A549 (cell line): ENCODE measurements at regions not wholly inside any gene's neighbourhood (a gene's known extent, or its start where the extent isn't known, plus 50 kb on each side); places are given as distances from the start of the nearest gene placed in this dataset.

Experiments
- ATAC-seq, 2 experiments: fragments of 200-7000 bp in 1 of 2; fragments of >200 bp in 1 of 2; cut with Nextera tagmentation in 1 of 2; cut with Tn5 transposase in 1 of 2; 3 replicates each; pipeline versions ENCODE4 v1.8.0 to v1.9.1; 2018 to 2020; ENCODE audit warnings: mild to moderate bottlenecking in 1 of 2, moderate library complexity in 1 of 2
- CTCF ChIA-PET: fragments of 300-600 bp; sonication (Branson Sonifier 250); formaldehyde crosslinking; extraction: SDS; loops from one replicate; lab custom pipeline; 2021; ENCODE audit warnings: antibody characterized with exemption, inconsistent platforms; lab: Yijun Ruan, JAX
- POLR2A ChIA-PET: fragments of 350-600 bp; formaldehyde crosslinking; extraction: SDS; loops from one replicate; lab custom pipeline; 2021; ENCODE audit warnings: antibody characterized with exemption, inconsistent platforms; lab: Yijun Ruan, JAX
- DNase-seq, 2 experiments: peaks; one replicate each; pipeline versions ENCODE4 v3.0.0 to v3.0.0-alpha.2; 2011 to 2016; ENCODE audit warnings: low read depth in 1 of 2, low spot score in 1 of 2
- FAIRE-seq: peaks from 2 replicates; lab custom pipeline; 2011; peaks lifted over from hg19 to GRCh38; lab: Jason Lieb, UNC
- H3K27ac ChIP-seq, 2 experiments: fragments of >200 bp; sonication (Bioruptor Twin); formaldehyde crosslinking; 3 replicates each; pipeline ENCODE4 v1.5.1; 2016 to 2017
- H3K4me1 ChIP-seq: fragments of >200 bp; sonication (Bioruptor Twin); formaldehyde crosslinking; 3 replicates; pipeline ENCODE4 v1.6.1; 2016
- H3K4me2 ChIP-seq: fragments of >200 bp; sonication (Bioruptor Twin); formaldehyde crosslinking; 3 replicates; pipeline ENCODE4 v1.6.1; 2016
- H3K4me3 ChIP-seq: fragments of >200 bp; sonication (Bioruptor Twin); formaldehyde crosslinking; 3 replicates; pipeline ENCODE4 v1.5.1; 2016
- H3K9me3 ChIP-seq: fragments of >200 bp; sonication (Bioruptor Twin); formaldehyde crosslinking; 3 replicates; pipeline ENCODE4 v1.6.1; 2016
- ATOH8 ChIP-seq: fragments of 250-450 bp; sonication (Bioruptor Pico); IDR thresholded peaks from 2 replicates; pipeline ENCODE4 v1.5.0; 2020; ENCODE audit warnings: low read depth, mild to moderate bottlenecking, moderate library complexity
- BHLHE40 ChIP-seq: IDR thresholded peaks from 2 replicates; pipeline ENCODE4 v1.6.1; 2012; ENCODE audit warnings: low read depth, low read length, inconsistent platforms
- CBX2 ChIP-seq: fragments of 200-600 bp; sonication (generic); IDR thresholded peaks from 2 replicates; pipeline ENCODE4 v1.6.1; 2016; ENCODE audit warnings: low read depth, mild to moderate bottlenecking, borderline replicate concordance
- EHF ChIP-seq: fragments of 250-450 bp; sonication (Bioruptor Pico); IDR thresholded peaks from 2 replicates; pipeline ENCODE4 v1.5.0; 2020; ENCODE audit warnings: mild to moderate bottlenecking
- ELK1 ChIP-seq: fragments of 150-350 bp; IDR thresholded peaks from 2 replicates; pipeline ENCODE4 v1.6.1; 2014; ENCODE audit warnings: low read depth, mild to moderate bottlenecking, low read length
- FOSL2 ChIP-seq, 2 experiments: fragments of 450-650 bp in 1 of 2; fragments of >200 bp in 1 of 2; sonication (Bioruptor Twin) in 1 of 2; formaldehyde crosslinking; IDR thresholded peaks; 2 replicates each; pipeline versions ENCODE4 v1.5.0 to v1.6.1; 2016 to 2020; ENCODE audit warnings: mild to moderate bottlenecking in 1 of 2, moderate library complexity in 1 of 2
- GATA3 ChIP-seq: IDR thresholded peaks from 2 replicates; pipeline ENCODE4 v1.6.1; 2012; ENCODE audit warnings: borderline replicate concordance
- HES2 ChIP-seq: fragments of >200 bp; sonication (Bioruptor Twin); formaldehyde crosslinking; IDR thresholded peaks from 2 replicates; pipeline ENCODE4 v1.6.1; 2016
- HEYL ChIP-seq: fragments of 250-450 bp; sonication (Bioruptor Pico); IDR thresholded peaks from 2 replicates; pipeline ENCODE4 v1.8.0; 2021; ENCODE audit warnings: mild to moderate bottlenecking, moderate library complexity
- HOXB5 ChIP-seq: fragments of 250-450 bp; sonication (Bioruptor Pico); IDR thresholded peaks from 2 replicates; pipeline ENCODE4 v1.5.0; 2020; ENCODE audit warnings: mild to moderate bottlenecking, moderate library complexity
- JUNB ChIP-seq: fragments of >200 bp; sonication (Bioruptor Twin); formaldehyde crosslinking; IDR thresholded peaks from 2 replicates; pipeline ENCODE4 v1.6.1; 2016
- KDM5A ChIP-seq: fragments of 200-600 bp; sonication (generic); IDR thresholded peaks from 2 replicates; pipeline ENCODE4 v1.6.1; 2016; ENCODE audit warnings: antibody characterized with exemption, mild to moderate bottlenecking
- NPAS2 ChIP-seq: fragments of 250-450 bp; sonication (Bioruptor Pico); IDR thresholded peaks from 2 replicates; pipeline ENCODE4 v1.8.0; 2022; ENCODE audit warnings: mild to moderate bottlenecking, moderate library complexity, borderline replicate concordance
- RARB ChIP-seq: fragments of 250-450 bp; sonication (Bioruptor Pico); IDR thresholded peaks from 2 replicates; pipeline ENCODE4 v1.8.0; 2021; ENCODE audit warnings: mild to moderate bottlenecking, moderate library complexity
- RCOR1 ChIP-seq: fragments of 150-350 bp; IDR thresholded peaks from 2 replicates; pipeline ENCODE4 v1.6.1; 2014; ENCODE audit warnings: antibody characterized with exemption, low read length, low read depth
- RFX5 ChIP-seq: fragments of 450-650 bp; IDR thresholded peaks from 2 replicates; pipeline ENCODE4 v1.7.1; 2014; ENCODE audit warnings: antibody characterized with exemption, mild to moderate bottlenecking, moderate library complexity
- RNF2 ChIP-seq: fragments of 200-600 bp; sonication (generic); IDR thresholded peaks from 2 replicates; pipeline ENCODE4 v1.6.1; 2016; ENCODE audit warnings: low read depth, mild to moderate bottlenecking, antibody characterized with exemption, moderate library complexity, borderline replicate concordance
- SMC3 ChIP-seq: fragments of >200 bp; sonication (Bioruptor Twin); formaldehyde crosslinking; IDR thresholded peaks from 3 replicates; pipeline ENCODE4 v1.6.1; 2018; ENCODE audit warnings: inconsistent platforms
- SREBF2 ChIP-seq: fragments of 450-650 bp; IDR thresholded peaks from 2 replicates; pipeline ENCODE4 v1.6.1; 2014; ENCODE audit warnings: mild to moderate bottlenecking, moderate library complexity
- USF2 ChIP-seq: fragments of 450-650 bp; IDR thresholded peaks from 2 replicates; pipeline ENCODE4 v1.6.1; 2014; ENCODE audit warnings: antibody characterized with exemption
- ZC3H11A ChIP-seq: fragments of 450-650 bp; IDR thresholded peaks from 2 replicates; pipeline ENCODE4 v1.6.1; 2014; ENCODE audit warnings: antibody characterized with exemption, mild to moderate bottlenecking
- ZNF302 ChIP-seq: fragments of 250-450 bp; sonication (Bioruptor Pico); IDR thresholded peaks from 2 replicates; pipeline ENCODE4 v1.9.0; 2021; ENCODE audit warnings: inconsistent platforms, mild to moderate bottlenecking, moderate library complexity
- WGBS: methylation state at CpG from one replicate; pipeline ENCODE4 v1.1.6; 2017; ENCODE audit errors: missing lambda C conversion rate; 5-methylcytosine and 5-hydroxymethylcytosine counted together

GRCh38 chr13:106640515-106640914, 72.6 kb upstream of the ARGLU1 start:
- Histone ChIP-seq H3K4me3 (no peak overlapping the region), H3K9me3 (no peaks in the 10 kb centered on the region), H3K27ac (no peak overlapping the region), H3K4me2 (no peak overlapping the region), H3K4me1 (no peaks in the 10 kb centered on the region)
- DNase-seq (no peak), FAIRE-seq (no peak), ATAC-seq (no peak)
- TF ChIP-seq RFX5 (no peak), RCOR1 (no peak), ZNF302 (no peak), ZC3H11A (no peak), SMC3 (no peak), BHLHE40 (no peak), CBX2 (no peak), HOXB5 (no peak), NPAS2 (CRISPR knock-in tag) (no peak), JUNB (no peak), FOSL2 (IDR thresholded peaks at IDR 0.05) (no peak), FOSL2 (CRISPR knock-in tag; IDR thresholded peaks at IDR 0.05) (no peak), KDM5A (no peak), RARB (CRISPR knock-in tag) (no peak), HES2 (no peak), EHF (CRISPR knock-in tag) (no peak), ELK1 (no peak)
- 44% methylated on average over 5 of the region's 5 CpGs for WGBS
- ChIA-PET POLR2A (no interaction called here), CTCF (no interaction called here)

- CTCF ChIA-PET = no interaction called here
- POLR2A ChIA-PET = no interaction called here
- FAIRE-seq (no peak), ATAC-seq (no peak), DNase-seq (no peak)
- Histone ChIP-seq H3K4me3 (no peak overlapping the region), H3K9me3 (no peaks in the 10 kb centered on the region), H3K4me2 (no peak overlapping the region), H3K4me1 (no peaks in the 10 kb centered on the region), H3K27ac (no peak overlapping the region)
- no peak for TF ChIP-seq GATA3
- no peak for TF ChIP-seq ATOH8 (CRISPR knock-in tag)
- TF ChIP-seq HEYL (CRISPR knock-in tag) = no peak
- WGBS = 42% methylated on average over 2 of the region's 2 CpGs
Observed at GRCh38 chr13:106637519-106637918, 69.6 kb upstream of the ARGLU1 start.

- FAIRE-seq = no peak
- CTCF ChIA-PET = no interaction called here
- no peak for TF ChIP-seq ZC3H11A
- no peak for TF ChIP-seq USF2
- no peak for TF ChIP-seq SREBF2
- TF ChIP-seq RNF2 = no peak
- WGBS = 55% methylated on average over 2 of the region's 3 CpGs
- Histone ChIP-seq H3K4me3 (no peak overlapping the region), H3K4me2 (no peak overlapping the region), H3K4me1 (no peaks in the 10 kb centered on the region), H3K27ac (no peak overlapping the region), H3K9me3 (no peaks in the 10 kb centered on the region)
- DNase-seq = no peak
- POLR2A ChIA-PET = no interaction called here
- no peak for ATAC-seq
Observed at GRCh38 chr13:106636492-106636891, 68.6 kb upstream of the ARGLU1 start.
